ENCODE measurements at regions not wholly inside any gene's neighbourhood (a gene's known extent, or its start where the extent isn't known, plus 50 kb on each side); places are given as distances from the start of the nearest gene placed in this dataset.

- peaks cover 0 to 3% (median 0%) of the 10 kb centered on the region in 3 experiments for H3K27me3 ChIP-seq (ENCODE audit: control insufficient read depth in 3 of 3, insufficient read depth in 3 of 3, low read depth in 1 of 3, low read length in 3 of 3)
- no peak overlapping the region for H3K9ac ChIP-seq (ENCODE audit: low read depth, low read length, poor library complexity)
- no peak overlapping the region for H3K4me3 ChIP-seq (ENCODE audit: low read length in 2 of 2)
- no peak overlapping the region for H2AFZ ChIP-seq (ENCODE audit: low read length)
- no peak overlapping the region for H2AK5ac ChIP-seq (ENCODE audit: low read depth, low read length)
- no peak overlapping the region for H3K27ac ChIP-seq (replicated peaks; ENCODE audit: low read length)
- H2BK15ac ChIP-seq (ENCODE audit: low read length): no peak overlapping the region
- WGBS, 2 donors (ENCODE audit: extremely low coverage in 2 of 2, insufficient read length in 2 of 2, insufficient replicate concordance in 1 of 2): no CpG with 5 or more reads among the region's 2 CpGs
- no peak overlapping the region for H4K91ac ChIP-seq (ENCODE audit: low read depth, low read length, poor library complexity)
- H4K8ac ChIP-seq (ENCODE audit: low read depth, low read length): no peak overlapping the region
- H3K4me1 ChIP-seq (ENCODE audit: control insufficient read depth in 2 of 2, insufficient read depth in 1 of 2, low read depth in 1 of 2, low read length in 2 of 2): peaks cover 1 to 2% of the 10 kb centered on the region in 2 donors
- H2BK12ac ChIP-seq (ENCODE audit: low read length): no peak overlapping the region
- no peak overlapping the region for H3K18ac ChIP-seq (ENCODE audit: low read length)
- no peaks in the 10 kb centered on the region for H3K9me3 ChIP-seq (replicated peaks in 1 of 2; ENCODE audit: control insufficient read depth in 2 of 2, insufficient read depth in 1 of 2, low read depth in 1 of 2, low read length in 2 of 2)
- no peak overlapping the region for H2BK120ac ChIP-seq (ENCODE audit: low read depth, low read length)
- DNase-seq (ENCODE audit: low spot score): no peak
- no peak overlapping the region for H2BK5ac ChIP-seq (ENCODE audit: low read length)
- no peak overlapping the region for H3K4me2 ChIP-seq (ENCODE audit: insufficient read depth, low read length, poor library complexity, severe bottlenecking)
- H3K79me1 ChIP-seq (ENCODE audit: low read depth, low read length): peaks cover 5% of the 10 kb centered on the region
- no peaks in the 10 kb centered on the region for H3K36me3 ChIP-seq (replicated peaks in 1 of 2; ENCODE audit: control insufficient read depth in 2 of 2, insufficient read depth in 2 of 2, low read length in 2 of 2)
- no peak overlapping the region for H3K4ac ChIP-seq (ENCODE audit: low read length)
- no peak overlapping the region for H3K23ac ChIP-seq (ENCODE audit: low read depth, low read length, poor library complexity)
- no peak overlapping the region for H3K14ac ChIP-seq (ENCODE audit: low read length)
Observed at GRCh38 chr9:703392-703791, 138.1 kb upstream of the DMRT1 start.

GRCh38 chr9:706073-706472 lies 135.4 kb upstream of the DMRT1 start:
- Histone ChIP-seq H3K4me3 (ENCODE audit: low read length in 2 of 2) (no peak overlapping the region), H3K23ac (ENCODE audit: low read depth, low read length, poor library complexity) (no peak overlapping the region), H2BK120ac (ENCODE audit: low read depth, low read length) (no peak overlapping the region), H3K9me3 (replicated peaks in 1 of 2; ENCODE audit: control insufficient read depth in 2 of 2, insufficient read depth in 1 of 2, low read depth in 1 of 2, low read length in 2 of 2) (no peaks in the 10 kb centered on the region), H4K8ac (ENCODE audit: low read depth, low read length) (no peak overlapping the region), H2AK5ac (ENCODE audit: low read depth, low read length) (no peak overlapping the region), H3K4me1 (ENCODE audit: control insufficient read depth in 2 of 2, insufficient read depth in 1 of 2, low read depth in 1 of 2, low read length in 2 of 2) (peaks cover 2 to 6% of the 10 kb centered on the region in 2 donors), H4K91ac (ENCODE audit: low read depth, low read length, poor library complexity) (no peak overlapping the region), H3K36me3 (replicated peaks in 1 of 2; ENCODE audit: control insufficient read depth in 2 of 2, insufficient read depth in 2 of 2, low read length in 2 of 2) (peaks cover 2 to 8% of the 10 kb centered on the region in 2 donors), H3K4ac (ENCODE audit: low read length) (no peak overlapping the region), H2BK5ac (ENCODE audit: low read length) (no peak overlapping the region), H3K9ac (ENCODE audit: low read depth, low read length, poor library complexity) (no peak overlapping the region), H3K79me1 (ENCODE audit: low read depth, low read length) (peaks cover 3% of the 10 kb centered on the region), H2BK12ac (ENCODE audit: low read length) (no peak overlapping the region), H2AFZ (ENCODE audit: low read length) (no peak overlapping the region), H2BK15ac (ENCODE audit: low read length) (no peak overlapping the region), H3K18ac (ENCODE audit: low read length) (no peak overlapping the region), H3K4me2 (ENCODE audit: insufficient read depth, low read length, poor library complexity, severe bottlenecking) (no peak overlapping the region), H3K27me3 (ENCODE audit: control insufficient read depth in 3 of 3, insufficient read depth in 3 of 3, low read depth in 1 of 3, low read length in 3 of 3) (peaks cover 0 to 3% (median 0%) of the 10 kb centered on the region in 3 experiments), H3K14ac (ENCODE audit: low read length) (no peak overlapping the region), H3K27ac (replicated peaks; ENCODE audit: low read length) (no peak overlapping the region)
- DNase-seq (ENCODE audit: low spot score): no peak
- WGBS, 2 donors (ENCODE audit: extremely low coverage in 2 of 2, insufficient read length in 2 of 2, insufficient replicate concordance in 1 of 2): no CpG with 5 or more reads among the region's 2 CpGs

- Histone ChIP-seq H2BK15ac (ENCODE audit: low read length) (no peak overlapping the region), H3K14ac (ENCODE audit: low read length) (peak overlapping the region; percentile 51), H3K23ac (ENCODE audit: low read depth, low read length, poor library complexity) (peak overlapping the region; percentile 65), H2AK5ac (ENCODE audit: low read depth, low read length) (no peak overlapping the region), H2BK5ac (ENCODE audit: low read length) (no peak overlapping the region), H4K91ac (ENCODE audit: low read depth, low read length, poor library complexity) (no peak overlapping the region), H3K4ac (ENCODE audit: low read length) (no peak overlapping the region), H3K27ac (replicated peaks; ENCODE audit: low read length) (no peak overlapping the region), H2AFZ (ENCODE audit: low read length) (peak overlapping the region; percentile 91), H3K9me3 (replicated peaks in 1 of 2; ENCODE audit: control insufficient read depth in 2 of 2, insufficient read depth in 1 of 2, low read depth in 1 of 2, low read length in 2 of 2) (no peaks in the 10 kb centered on the region), H3K4me2 (ENCODE audit: insufficient read depth, low read length, poor library complexity, severe bottlenecking) (peak overlapping the region; percentile 66), H3K4me3 (ENCODE audit: low read length in 2 of 2) (peak overlapping the region; percentile 40 to 77), H2BK120ac (ENCODE audit: low read depth, low read length) (no peak overlapping the region), H2BK12ac (ENCODE audit: low read length) (peak overlapping the region; percentile 73), H3K27me3 (ENCODE audit: control insufficient read depth in 3 of 3, insufficient read depth in 3 of 3, low read depth in 1 of 3, low read length in 3 of 3) (peaks cover 0 to 3% (median 0%) of the 10 kb centered on the region in 3 experiments), H4K8ac (ENCODE audit: low read depth, low read length) (peak overlapping the region; percentile 17), H3K36me3 (replicated peaks in 1 of 2; ENCODE audit: control insufficient read depth in 2 of 2, insufficient read depth in 2 of 2, low read length in 2 of 2) (peaks cover 6 to 16% of the 10 kb centered on the region in 2 donors), H3K18ac (ENCODE audit: low read length) (peak overlapping the region; percentile 83), H3K79me1 (ENCODE audit: low read depth, low read length) (peaks cover 3% of the 10 kb centered on the region), H3K4me1 (ENCODE audit: control insufficient read depth in 2 of 2, insufficient read depth in 1 of 2, low read depth in 1 of 2, low read length in 2 of 2) (peaks cover 2 to 6% of the 10 kb centered on the region in 2 donors), H3K9ac (ENCODE audit: low read depth, low read length, poor library complexity) (peak overlapping the region; percentile 88)
- no CpG with 5 or more reads among the region's 51 CpGs for WGBS, 2 donors (ENCODE audit: extremely low coverage in 2 of 2, insufficient read length in 2 of 2, insufficient replicate concordance in 1 of 2)
- peak; percentile 31 for DNase-seq (ENCODE audit: low spot score)
Observed at GRCh38 chr9:706606-707459, 134.7 kb upstream of the DMRT1 start.

GRCh38 chr9:708182-708550 lies 133.3 kb upstream of the DMRT1 start:
- peaks cover 14 to 29% of the 10 kb centered on the region in 2 donors for H3K36me3 ChIP-seq (replicated peaks in 1 of 2; ENCODE audit: control insufficient read depth in 2 of 2, insufficient read depth in 2 of 2, low read length in 2 of 2)
- H4K8ac ChIP-seq (ENCODE audit: low read depth, low read length): no peak overlapping the region
- no peak overlapping the region for H3K4me2 ChIP-seq (ENCODE audit: insufficient read depth, low read length, poor library complexity, severe bottlenecking)
- H2AFZ ChIP-seq (ENCODE audit: low read length): no peak overlapping the region
- no peak overlapping the region for H3K14ac ChIP-seq (ENCODE audit: low read length)
- DNase-seq (ENCODE audit: low spot score): no peak
- no peak overlapping the region for H2BK120ac ChIP-seq (ENCODE audit: low read depth, low read length)
- no peak overlapping the region for H3K9ac ChIP-seq (ENCODE audit: low read depth, low read length, poor library complexity)
- H3K23ac ChIP-seq (ENCODE audit: low read depth, low read length, poor library complexity): no peak overlapping the region
- no peak overlapping the region for H2BK12ac ChIP-seq (ENCODE audit: low read length)
- H3K79me1 ChIP-seq (ENCODE audit: low read depth, low read length): peaks cover 3% of the 10 kb centered on the region
- H3K4me3 ChIP-seq (ENCODE audit: low read length in 2 of 2): no peak overlapping the region
- peaks cover 2 to 6% of the 10 kb centered on the region in 2 donors for H3K4me1 ChIP-seq (ENCODE audit: control insufficient read depth in 2 of 2, insufficient read depth in 1 of 2, low read depth in 1 of 2, low read length in 2 of 2)
- H4K91ac ChIP-seq (ENCODE audit: low read depth, low read length, poor library complexity): no peak overlapping the region
- no CpG with 5 or more reads among the region's 7 CpGs for WGBS, 2 donors (ENCODE audit: extremely low coverage in 2 of 2, insufficient read length in 2 of 2, insufficient replicate concordance in 1 of 2)
- H3K27ac ChIP-seq (replicated peaks; ENCODE audit: low read length): no peak overlapping the region
- H2BK15ac ChIP-seq (ENCODE audit: low read length): no peak overlapping the region
- no peak overlapping the region for H2AK5ac ChIP-seq (ENCODE audit: low read depth, low read length)
- H3K9me3 ChIP-seq (replicated peaks in 1 of 2; ENCODE audit: control insufficient read depth in 2 of 2, insufficient read depth in 1 of 2, low read depth in 1 of 2, low read length in 2 of 2): no peaks in the 10 kb centered on the region
- no peak overlapping the region for H3K4ac ChIP-seq (ENCODE audit: low read length)
- H3K27me3 ChIP-seq (ENCODE audit: control insufficient read depth in 3 of 3, insufficient read depth in 3 of 3, low read depth in 1 of 3, low read length in 3 of 3): peaks cover 0 to 3% (median 0%) of the 10 kb centered on the region in 3 experiments
- no peak overlapping the region for H3K18ac ChIP-seq (ENCODE audit: low read length)
- H2BK5ac ChIP-seq (ENCODE audit: low read length): no peak overlapping the region

Data from neuronal stem cell (in vitro differentiated cells).